HepG2 (cell line): ENCODE measurements at regions not wholly inside any gene's neighbourhood (a gene's known extent, or its start where the extent isn't known, plus 50 kb on each side); places are given as distances from the start of the nearest gene placed in this dataset.

ENCODE experiments used
- ATAC-seq: fragments of 200-7000 bp; cut with Tn5 transposase; 3 replicates; pipeline ENCODE4 v1.9.1; 2020; ENCODE audit warnings: mild to moderate bottlenecking, moderate library complexity
- BruUV-seq: library from RNA; stranded (reverse); fragments of 400-500 nt; replicated peaks from 2 replicates; lab custom pipeline; 2021; lab: Mats Ljungman, UMichigan
- CTCF ChIA-PET: fragments of 300-600 bp; formaldehyde crosslinking; extraction: SDS; loops from one replicate; lab custom pipeline; 2021; ENCODE audit warnings: low total read pairs, inconsistent platforms, low intra/inter-chr PET ratio; lab: Yijun Ruan, JAX
- POLR2A ChIA-PET: fragments of 350-600 bp; sonication (Branson Sonifier 250); formaldehyde crosslinking; loops from one replicate; lab custom pipeline; 2020; ENCODE audit warnings: antibody characterized with exemption, inconsistent platforms; lab: Yijun Ruan, JAX
- DNase-seq: peaks from one replicate; pipeline ENCODE4 v3.0.0-alpha.2; 2015; ENCODE audit warnings: low spot score
- FAIRE-seq: peaks from 3 replicates; lab custom pipeline; 2011; peaks lifted over from hg19 to GRCh38; lab: Jason Lieb, UNC
- H2AFZ ChIP-seq: one replicate; pipeline ENCODE4 v1.6.1; 2011; ENCODE audit warnings: low read length, inconsistent platforms
- H3K27ac ChIP-seq: fragments of 300-600 bp; 3 replicates; pipeline ENCODE4 v1.8.0; 2011; ENCODE audit warnings: mixed run types, mild to moderate bottlenecking, mixed read lengths, low read length, inconsistent platforms; ENCODE audit not compliant: insufficient read depth; ENCODE audit errors: extremely low read length
- H3K27me3 ChIP-seq, 2 experiments: fragments of 200-600 bp in 1 of 2; 2 replicates in 1 of 2; 3 replicates in 1 of 2; pipeline versions ENCODE4 v1.6.0 to v1.8.0; 2011; ENCODE audit warnings: low read length in 2 of 2, mild to moderate bottlenecking in 2 of 2, moderate library complexity in 2 of 2, inconsistent platforms in 1 of 2; ENCODE audit not compliant: insufficient read depth in 2 of 2, control insufficient read depth in 1 of 2
- H3K36me3 ChIP-seq, 2 experiments: fragments of 200-600 bp in 1 of 2; replicated peaks in 1 of 2; 2 replicates in 1 of 2; 3 replicates in 1 of 2; pipeline versions ENCODE4 v1.5.1 to v1.8.0; 2011; ENCODE audit warnings: low read length in 2 of 2, inconsistent platforms in 1 of 2; ENCODE audit not compliant: insufficient read depth in 2 of 2, control insufficient read depth in 1 of 2
- H3K4me1 ChIP-seq: 2 replicates; pipeline ENCODE4 v1.5.1; 2012; ENCODE audit warnings: low read length, inconsistent platforms; ENCODE audit not compliant: insufficient read depth
- H3K4me2 ChIP-seq: 2 replicates; pipeline ENCODE4 v1.6.0; 2011; ENCODE audit warnings: low read depth, low read length, inconsistent platforms
- H3K4me3 ChIP-seq, 3 experiments: fragments of 200-600 bp in 1 of 3; sonication (generic), shearing (Covaris generic) in 1 of 3; replicated peaks in 1 of 3; 2 replicates each; pipeline ENCODE4 v1.5.1; 2011 to 2016; ENCODE audit warnings: low read length in 3 of 3, inconsistent platforms in 2 of 3, low read depth in 2 of 3, mild to moderate bottlenecking in 2 of 3, control low read depth in 1 of 3, mixed read lengths in 1 of 3; ENCODE audit not compliant: insufficient read depth in 1 of 3
- H3K79me2 ChIP-seq: one replicate; pipeline ENCODE4 v1.6.1; 2011; ENCODE audit warnings: low read length, inconsistent platforms; ENCODE audit not compliant: insufficient read depth
- H3K9ac ChIP-seq: 2 replicates; pipeline ENCODE4 v1.6.0; 2011; ENCODE audit warnings: mild to moderate bottlenecking, low read depth, low read length, inconsistent platforms; ENCODE audit not compliant: insufficient read depth
- H3K9me3 ChIP-seq: 2 replicates; pipeline ENCODE4 v1.5.1; 2012; ENCODE audit warnings: mild to moderate bottlenecking, low read length
- H4K20me1 ChIP-seq: 2 replicates; pipeline ENCODE4 v1.6.0; 2011; ENCODE audit warnings: inconsistent platforms, mild to moderate bottlenecking, low read length, moderate library complexity; ENCODE audit not compliant: insufficient read depth
- ATF6 ChIP-seq: sonication (generic); formaldehyde crosslinking; conservative IDR thresholded peaks from 2 replicates; pipeline ENCODE4 v1.4.0; 2020; ENCODE audit warnings: missing genetic modification reagents
- HDAC2 ChIP-seq: sonication (generic); formaldehyde crosslinking; IDR thresholded peaks from 2 replicates; pipeline ENCODE4 v1.4.0; 2020; ENCODE audit warnings: missing genetic modification reagents
- IRX3 ChIP-seq: sonication (generic); formaldehyde crosslinking; IDR thresholded peaks from 2 replicates; pipeline ENCODE4 v1.8.1; 2023; ENCODE audit warnings: mild to moderate bottlenecking, low read depth, missing genetic modification reagents, borderline replicate concordance
- KDM4B ChIP-seq: sonication (generic); formaldehyde crosslinking; IDR thresholded peaks from 2 replicates; pipeline ENCODE4 v1.4.0; 2020; ENCODE audit warnings: missing genetic modification reagents
- KLF15 ChIP-seq: sonication (generic); formaldehyde crosslinking; IDR thresholded peaks from 2 replicates; pipeline ENCODE4 v1.8.1; 2023; ENCODE audit warnings: borderline replicate concordance, mild to moderate bottlenecking, inconsistent platforms, missing genetic modification reagents, mixed read lengths
- MAFF ChIP-seq: IDR thresholded peaks from 2 replicates; pipeline ENCODE4 v1.6.1; 2011; ENCODE audit warnings: low read depth, low read length, improper control_type of control experiment
- NR2F1 ChIP-seq, 2 experiments: fragments of 450-650 bp in 1 of 2; formaldehyde crosslinking in 1 of 2; IDR thresholded peaks; 2 replicates each; pipeline versions ENCODE4 v1.5.0 to v1.6.1; 2016 to 2020; ENCODE audit warnings: mild to moderate bottlenecking in 1 of 2, missing compliant biosample characterization in 1 of 2, missing genetic modification reagents in 1 of 2, moderate library complexity in 1 of 2
- POLR2AphosphoS2 ChIP-seq: IDR thresholded peaks from 2 replicates; pipeline ENCODE4 v1.6.1; 2011; ENCODE audit warnings: low read depth, low read length, improper control_type of control experiment
- SIX4 ChIP-seq: sonication (generic); formaldehyde crosslinking; IDR thresholded peaks from 2 replicates; pipeline ENCODE4 v1.4.0; 2020; ENCODE audit warnings: missing genetic modification reagents
- STAT6 ChIP-seq: sonication (generic); formaldehyde crosslinking; IDR thresholded peaks from 2 replicates; pipeline ENCODE4 v1.4.0; 2020; ENCODE audit warnings: missing genetic modification reagents, mild to moderate bottlenecking, borderline replicate concordance
- TEAD3 ChIP-seq: optimal IDR thresholded peaks from 2 replicates; pipeline ENCODE3; 2016; ENCODE audit warnings: borderline replicate concordance
- THYN1 ChIP-seq: sonication (generic); formaldehyde crosslinking; IDR thresholded peaks from 2 replicates; pipeline ENCODE4 v1.8.1; 2023; ENCODE audit warnings: low read depth, mild to moderate bottlenecking, moderate library complexity, missing genetic modification reagents, borderline replicate concordance
- ZBTB20 ChIP-seq: sonication (generic); formaldehyde crosslinking; IDR thresholded peaks from 2 replicates; pipeline ENCODE4 v1.8.1; 2023; ENCODE audit warnings: missing genetic modification reagents, low read depth, mild to moderate bottlenecking, borderline replicate concordance
- ZNF143 ChIP-seq: sonication (generic); formaldehyde crosslinking; IDR thresholded peaks from 2 replicates; pipeline ENCODE4 v1.4.0; 2020; ENCODE audit warnings: missing genetic modification reagents
- ZNF513 ChIP-seq: sonication (generic); formaldehyde crosslinking; conservative IDR thresholded peaks from 2 replicates; pipeline ENCODE4 v1.5.0; 2020; ENCODE audit warnings: missing genetic modification reagents
- ZNF556 ChIP-seq: sonication (generic); formaldehyde crosslinking; IDR thresholded peaks from 2 replicates; pipeline ENCODE4 v1.4.0; 2020; ENCODE audit warnings: mild to moderate bottlenecking, missing genetic modification reagents, borderline replicate concordance
- WGBS: methylation state at CpG from one replicate; pipeline ENCODE4 v1.1.6; 2017; ENCODE audit warnings: low lambda C conversion rate; 5-methylcytosine and 5-hydroxymethylcytosine counted together
- in situ Hi-C: cut with HindIII; loops from 2 replicates; pipeline ENCODE4 v1.10.0; 2017; ENCODE audit warnings: low pct_unique_long_range_greater_than_20kb; ENCODE audit not compliant: extremely low pct_ligation_motif_present
- intact Hi-C: fragments of 100-400 bp; cut with micrococcal nuclease; formaldehyde crosslinking; loops from one replicate; pipeline ENCODE4 v1.10.0; 2022; ENCODE audit not compliant: unreplicated experiment

GRCh38 chr7:79684384-79684783 is 230.9 kb upstream of the MAGI2 start:
- BruUV-seq = no TSS peak
- Histone ChIP-seq H3K4me3 (no peak overlapping the region), H2AFZ (no peak overlapping the region), H3K9me3 (no peaks in the 10 kb centered on the region), H3K79me2 (no peaks in the 10 kb centered on the region), H3K36me3 (no peaks in the 10 kb centered on the region), H3K27me3 (no peaks in the 10 kb centered on the region), H3K4me2 (no peak overlapping the region), H3K9ac (no peak overlapping the region), H3K27ac (no peak overlapping the region), H4K20me1 (no peaks in the 10 kb centered on the region), H3K4me1 (no peaks in the 10 kb centered on the region)
- FAIRE-seq (no peak), DNase-seq (no peak), ATAC-seq (no peak)
- WGBS = 0% methylated on average over 2 of the region's 2 CpGs
- in situ Hi-C loops (no loop called here), intact Hi-C loops (no loop called here)
- ChIA-PET CTCF (no interaction called here), POLR2A (no interaction called here)
- TF ChIP-seq SIX4 (CRISPR knock-in tag) (no peak), ZBTB20 (CRISPR knock-in tag) (no peak), ZNF513 (CRISPR knock-in tag) (no peak), NR2F1 (CRISPR knock-in tag; IDR thresholded peaks at IDR 0.05) (no peak), IRX3 (CRISPR knock-in tag) (no peak), TEAD3 (no peak), KLF15 (CRISPR knock-in tag) (no peak), STAT6 (CRISPR knock-in tag) (no peak), ZNF556 (CRISPR knock-in tag) (no peak), MAFF (no peak), THYN1 (CRISPR knock-in tag) (no peak), HDAC2 (CRISPR knock-in tag) (no peak), POLR2AphosphoS2 (no peak), ATF6 (no peak), KDM4B (no peak), ZNF143 (CRISPR knock-in tag) (no peak)
